ENCODE measurements at regions not wholly inside any gene's neighbourhood (a gene's known extent, or its start where the extent isn't known, plus 50 kb on each side); places are given as distances from the start of the nearest gene placed in this dataset.

DNA sequence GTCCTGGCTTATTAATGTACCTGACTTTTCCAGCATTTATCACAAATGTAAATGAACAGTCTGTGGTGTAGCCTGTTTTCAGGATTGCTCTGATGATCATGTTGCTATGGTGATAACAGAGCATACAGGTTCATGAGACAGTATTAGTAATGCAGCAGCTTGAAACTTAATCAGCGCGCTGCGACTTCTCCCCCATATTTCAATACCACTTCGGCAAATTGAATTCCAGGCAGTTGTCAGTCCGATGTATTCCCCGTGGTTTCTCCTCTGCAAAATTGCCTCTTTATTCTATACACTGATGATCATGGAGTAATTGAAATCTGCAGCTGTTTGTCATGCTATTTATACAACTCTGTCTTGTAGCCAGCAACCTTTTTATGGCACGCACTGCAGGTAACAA is 239.3 kb downstream of the C4orf33 start:
- no peak for FAIRE-seq
- WGBS (ENCODE audit: missing lambda C conversion rate), result 76% methylated on average over 7 of the region's 7 CpGs
- H3K4me1 ChIP-seq, result no peaks in the 10 kb centered on the region
- H3K4me3 ChIP-seq, result no peak overlapping the region
- no peak overlapping the region for H3K27ac ChIP-seq
- H3K4me2 ChIP-seq, result no peak overlapping the region
- no peak for ATAC-seq
- ChIA-PET POLR2A (no interaction called here), CTCF (no interaction called here)
- TF ChIP-seq FOSL2 (IDR thresholded peaks at IDR 0.05), result no peak
- no peak for TF ChIP-seq FOSL2 (CRISPR knock-in tag; IDR thresholded peaks at IDR 0.05)
- no peak for TF ChIP-seq EP300 (IDR thresholded peaks at IDR 0.05)
- no peak for TF ChIP-seq ZFP36 (IDR thresholded peaks at IDR 0.05; ENCODE audit: borderline replicate concordance, partially characterized antibody)
- TF ChIP-seq RARB (CRISPR knock-in tag; IDR thresholded peaks at IDR 0.05), result no peak
- no peak for TF ChIP-seq HOXB13 (CRISPR knock-in tag; IDR thresholded peaks at IDR 0.05; ENCODE audit: low read depth)
- no peak for TF ChIP-seq FOXS1 (CRISPR knock-in tag; IDR thresholded peaks at IDR 0.05)
- TF ChIP-seq MAFK (IDR thresholded peaks at IDR 0.05; ENCODE audit: partially characterized antibody), result no peak
- no peak for TF ChIP-seq HEYL (CRISPR knock-in tag; IDR thresholded peaks at IDR 0.05)
- no peak for TF ChIP-seq EHMT2 (IDR thresholded peaks at IDR 0.05; ENCODE audit: low read depth)
- DNase-seq (ENCODE audit: low read depth in 1 of 2, low spot score in 1 of 2), result no peak
- no peaks in the 10 kb centered on the region for H3K9me3 ChIP-seq

DNA sequence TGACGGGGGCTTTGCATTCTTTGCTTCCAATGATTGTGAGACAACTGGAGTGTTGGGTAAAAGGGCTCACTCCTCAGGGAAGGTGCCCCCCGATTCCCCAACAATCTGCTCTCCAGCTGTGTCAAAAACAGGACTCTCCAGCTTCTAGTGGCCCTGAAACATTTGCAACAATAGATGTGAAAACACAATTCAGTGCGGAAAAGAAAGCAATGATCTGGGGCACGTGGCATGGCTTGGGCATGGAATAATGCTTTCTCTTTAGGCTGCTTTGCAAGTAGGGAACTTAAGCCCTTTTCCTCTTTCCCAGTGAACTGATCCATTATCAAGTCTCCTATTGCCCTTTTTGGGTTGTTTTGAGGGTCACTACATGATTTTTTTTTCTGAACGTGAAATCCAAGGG is 239.9 kb downstream of the C4orf33 start:
- FAIRE-seq (no peak), ATAC-seq (no peak), DNase-seq (ENCODE audit: low read depth in 1 of 2, low spot score in 1 of 2) (no peak)
- H3K4me2 ChIP-seq, result no peak overlapping the region
- no peaks in the 10 kb centered on the region for H3K9me3 ChIP-seq
- 32% methylated on average over 5 of the region's 5 CpGs for WGBS (ENCODE audit: missing lambda C conversion rate)
- ChIA-PET CTCF (interaction anchor here (1.4 kb wide), 1 partner anchor 26 kb away, joined by 5 read pairs; no protein-coding TSS in a partner anchor), POLR2A (no interaction called here)
- H3K4me3 ChIP-seq, result no peak overlapping the region
- no peak for TF ChIP-seq CHD4 (IDR thresholded peaks at IDR 0.05; ENCODE audit: borderline replicate concordance)
- no peak for TF ChIP-seq NFE2L2 (conservative IDR thresholded peaks at IDR 0.05; ENCODE audit: low read length)
- TF ChIP-seq NR3C1 (IDR thresholded peaks at IDR 0.05), result no peak
- no peak for TF ChIP-seq SREBF2 (IDR thresholded peaks at IDR 0.05)
- TF ChIP-seq, protein P1, sequence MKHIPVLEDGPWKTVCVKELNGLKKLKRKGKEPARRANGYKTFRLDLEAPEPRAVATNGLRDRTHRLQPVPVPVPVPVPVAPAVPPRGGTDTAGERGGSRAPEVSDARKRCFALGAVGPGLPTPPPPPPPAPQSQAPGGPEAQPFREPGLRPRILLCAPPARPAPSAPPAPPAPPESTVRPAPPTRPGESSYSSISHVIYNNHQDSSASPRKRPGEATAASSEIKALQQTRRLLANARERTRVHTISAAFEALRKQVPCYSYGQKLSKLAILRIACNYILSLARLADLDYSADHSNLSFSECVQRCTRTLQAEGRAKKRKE (CRISPR knock-in tag; IDR thresholded peaks at IDR 0.05; ENCODE audit: low read depth), result no peak
- TF ChIP-seq, protein P2, sequence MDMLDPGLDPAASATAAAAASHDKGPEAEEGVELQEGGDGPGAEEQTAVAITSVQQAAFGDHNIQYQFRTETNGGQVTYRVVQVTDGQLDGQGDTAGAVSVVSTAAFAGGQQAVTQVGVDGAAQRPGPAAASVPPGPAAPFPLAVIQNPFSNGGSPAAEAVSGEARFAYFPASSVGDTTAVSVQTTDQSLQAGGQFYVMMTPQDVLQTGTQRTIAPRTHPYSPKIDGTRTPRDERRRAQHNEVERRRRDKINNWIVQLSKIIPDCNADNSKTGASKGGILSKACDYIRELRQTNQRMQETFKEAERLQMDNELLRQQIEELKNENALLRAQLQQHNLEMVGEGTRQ (IDR thresholded peaks at IDR 0.05), result no peak
- TF ChIP-seq RFX5 (IDR thresholded peaks at IDR 0.05), result no peak
- TF ChIP-seq TP53 (CRISPR knock-in tag; IDR thresholded peaks at IDR 0.05), result no peak
- TF ChIP-seq RCOR1 (IDR thresholded peaks at IDR 0.05; ENCODE audit: low read depth, low read length), result no peak
- TF ChIP-seq RARB (CRISPR knock-in tag; IDR thresholded peaks at IDR 0.05), result no peak
- TF ChIP-seq, protein P3, sequence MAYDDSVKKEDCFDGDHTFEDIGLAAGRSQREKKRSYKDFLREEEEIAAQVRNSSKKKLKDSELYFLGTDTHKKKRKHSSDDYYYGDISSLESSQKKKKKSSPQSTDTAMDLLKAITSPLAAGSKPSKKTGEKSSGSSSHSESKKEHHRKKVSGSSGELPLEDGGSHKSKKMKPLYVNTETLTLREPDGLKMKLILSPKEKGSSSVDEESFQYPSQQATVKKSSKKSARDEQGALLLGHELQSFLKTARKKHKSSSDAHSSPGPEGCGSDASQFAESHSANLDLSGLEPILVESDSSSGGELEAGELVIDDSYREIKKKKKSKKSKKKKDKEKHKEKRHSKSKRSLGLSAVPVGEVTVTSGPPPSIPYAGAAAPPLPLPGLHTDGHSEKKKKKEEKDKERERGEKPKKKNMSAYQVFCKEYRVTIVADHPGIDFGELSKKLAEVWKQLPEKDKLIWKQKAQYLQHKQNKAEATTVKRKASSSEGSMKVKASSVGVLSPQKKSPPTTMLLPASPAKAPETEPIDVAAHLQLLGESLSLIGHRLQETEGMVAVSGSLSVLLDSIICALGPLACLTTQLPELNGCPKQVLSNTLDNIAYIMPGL (CRISPR knock-in tag; IDR thresholded peaks at IDR 0.05; ENCODE audit: borderline replicate concordance), result no peak
- TF ChIP-seq MYC (IDR thresholded peaks at IDR 0.05; ENCODE audit: borderline replicate concordance, low read length), result no peak
- TF ChIP-seq POLR2A (IDR thresholded peaks at IDR 0.05; ENCODE audit: low read length), result no peak
- H3K27ac ChIP-seq, result no peak overlapping the region
- H3K4me1 ChIP-seq, result no peaks in the 10 kb centered on the region

DNA sequence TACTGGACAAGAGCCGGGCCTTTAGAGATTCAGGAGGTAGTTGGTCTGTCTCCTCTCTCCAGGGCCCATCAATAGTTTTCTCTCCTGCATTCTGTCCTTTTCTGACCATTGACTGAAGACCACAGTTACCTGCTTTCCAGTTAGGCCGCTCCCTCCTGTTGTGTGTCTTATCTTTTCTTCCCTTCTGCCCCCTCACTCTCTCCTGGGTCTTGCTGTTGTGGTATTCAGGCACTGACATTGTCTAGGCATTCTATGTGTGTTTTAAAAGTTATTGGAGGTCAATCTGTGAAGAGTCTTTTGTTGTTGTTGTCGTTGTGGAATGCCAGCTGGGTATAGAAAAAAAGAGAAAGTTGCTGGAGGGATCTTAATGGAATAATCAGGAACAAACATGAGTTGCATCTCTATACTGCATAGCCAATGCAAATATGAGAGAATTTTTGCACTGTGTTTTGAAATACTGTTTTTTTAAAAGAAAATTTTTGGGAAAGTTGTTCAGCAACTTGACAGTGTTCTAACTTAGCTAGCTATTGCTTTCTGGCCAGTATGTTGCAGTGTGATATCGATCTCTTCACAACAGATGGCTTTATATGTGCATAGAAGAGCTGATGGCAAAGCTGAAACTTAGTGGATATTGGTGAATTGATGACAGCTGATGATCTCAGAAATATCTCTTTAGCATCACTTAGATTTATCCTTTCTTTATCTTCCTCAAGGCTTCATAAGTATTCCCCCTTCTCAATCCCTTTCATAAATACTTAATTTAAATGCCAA is 240.7 kb downstream of the C4orf33 start:
- no peak overlapping the region for H3K4me3 ChIP-seq
- ATAC-seq (no peak), FAIRE-seq (no peak), DNase-seq (ENCODE audit: low read depth in 1 of 2, low spot score in 1 of 2) (no peak)
- no peak overlapping the region for H3K4me2 ChIP-seq
- ChIA-PET POLR2A (no interaction called here), CTCF (interaction anchor here (0.5 to 1.4 kb wide), 2 partner anchors 25 kb away, joined by 3 to 5 read pairs; no protein-coding TSS in a partner anchor)
- H3K4me1 ChIP-seq, result no peaks in the 10 kb centered on the region
- H3K27ac ChIP-seq, result no peak overlapping the region
- H3K9me3 ChIP-seq, result no peaks in the 10 kb centered on the region
- 43% methylated on average over 4 of the region's 4 CpGs for WGBS (ENCODE audit: missing lambda C conversion rate)
- TF ChIP-seq JUNB (IDR thresholded peaks at IDR 0.05), result no peak
- no peak for TF ChIP-seq RARB (CRISPR knock-in tag; IDR thresholded peaks at IDR 0.05)
- no peak for TF ChIP-seq HES2 (IDR thresholded peaks at IDR 0.05)
- no peak for TF ChIP-seq ZSCAN20 (CRISPR knock-in tag; IDR thresholded peaks at IDR 0.05)
- no peak for TF ChIP-seq ZFP36 (IDR thresholded peaks at IDR 0.05; ENCODE audit: borderline replicate concordance, partially characterized antibody)
- no peak for TF ChIP-seq MAFK (IDR thresholded peaks at IDR 0.05; ENCODE audit: partially characterized antibody)
- no peak for TF ChIP-seq REST (IDR thresholded peaks at IDR 0.05)
- no peak for TF ChIP-seq POLR2AphosphoS2 (conservative IDR thresholded peaks at IDR 0.05; ENCODE audit: low read length)
- TF ChIP-seq MAZ (IDR thresholded peaks at IDR 0.05; ENCODE audit: borderline replicate concordance, low read depth, low read length), result no peak
- no peak for TF ChIP-seq EHMT2 (IDR thresholded peaks at IDR 0.05; ENCODE audit: low read depth)

All from A549 (cell line).